Motor neuron (in vitro differentiated cells): ENCODE measurements at regions not wholly inside any gene's neighbourhood (a gene's known extent, or its start where the extent isn't known, plus 50 kb on each side); places are given as distances from the start of the nearest gene placed in this dataset.

Experiments used
- ATAC-seq, 8 experiments: fragments of 200-7000 bp; cut with Tn5 transposase; replicated peaks in 6 of 8; 2 replicates each; pipeline ENCODE4 v1.8.0; 2021; ENCODE audit warnings: mild to moderate bottlenecking in 8 of 8, moderate library complexity in 8 of 8
- H3K27ac ChIP-seq, 2 donors: fragments of 250-450 bp; sonication (Bioruptor Pico); 2 replicates each; pipeline ENCODE4 v1.9.0; 2021; ENCODE audit warnings: antibody characterized with exemption in 2 of 2, mild to moderate bottlenecking in 2 of 2, moderate library complexity in 1 of 2
- H3K4me1 ChIP-seq, 2 donors: fragments of 250-450 bp; sonication (Bioruptor Pico); replicated peaks in 1 of 2; 2 replicates each; pipeline ENCODE4 v1.6.1; 2021; ENCODE audit warnings: antibody characterized with exemption in 2 of 2, mild to moderate bottlenecking in 2 of 2, moderate library complexity in 1 of 2
- H3K4me3 ChIP-seq, 5 donors: fragments of 250-450 bp; sonication (Bioruptor Pico); 2 replicates each; pipeline ENCODE4 v1.9.0; 2021; ENCODE audit warnings: antibody characterized with exemption in 5 of 5, mild to moderate bottlenecking in 5 of 5, moderate library complexity in 4 of 5
- WGBS, 10 experiments: fragments of 450-650 bp; shearing (Covaris generic); methylation state at CpG; one replicate each; pipeline ENCODE4 v1.0.0; 2022; 5-methylcytosine and 5-hydroxymethylcytosine counted together
- in situ Hi-C, 9 experiments: fragments of 400-800 bp; cut with MboI; loops; one replicate each; pipeline ENCODE4 v1.15.0; 2021; ENCODE audit warnings: low sequenced_read_pairs in 9 of 9, low pct_unique_long_range_greater_than_20kb in 2 of 9; ENCODE audit not compliant: unreplicated experiment in 9 of 9

DNA sequence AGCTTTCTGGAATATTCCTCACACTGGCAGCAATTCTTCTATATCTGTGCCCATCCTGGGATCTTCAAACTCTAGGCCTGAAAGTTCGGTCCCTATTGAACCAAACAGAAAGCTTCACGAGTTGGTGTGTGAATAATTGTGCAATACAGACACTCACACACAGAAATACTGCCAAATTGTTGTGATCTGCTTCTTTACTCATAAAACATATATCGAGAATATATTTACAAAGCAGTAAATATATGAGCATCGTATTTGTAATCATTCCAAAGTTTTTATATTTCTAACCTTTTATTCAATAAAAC is 56.6 kb upstream of the BEX4 start:
- no peak overlapping the region for H3K4me3 ChIP-seq
- no peak for ATAC-seq
- H3K4me1 ChIP-seq, result no peaks in the 10 kb centered on the region
- in situ Hi-C loops, result loop anchor here in 3 of 9 experiments (25.0 kb wide), 2 partner anchors 96 to 196 kb away; partner anchors contain the start of gene BEX1 (in 1 of the 3)
- WGBS, 10 experiments, result 0 to 40% (median 14%) methylated on average over 1 to 4 of the region's 4 CpGs; no CpG with 5 or more reads in 5 of the 10 experiments
- no peak overlapping the region for H3K27ac ChIP-seq

DNA sequence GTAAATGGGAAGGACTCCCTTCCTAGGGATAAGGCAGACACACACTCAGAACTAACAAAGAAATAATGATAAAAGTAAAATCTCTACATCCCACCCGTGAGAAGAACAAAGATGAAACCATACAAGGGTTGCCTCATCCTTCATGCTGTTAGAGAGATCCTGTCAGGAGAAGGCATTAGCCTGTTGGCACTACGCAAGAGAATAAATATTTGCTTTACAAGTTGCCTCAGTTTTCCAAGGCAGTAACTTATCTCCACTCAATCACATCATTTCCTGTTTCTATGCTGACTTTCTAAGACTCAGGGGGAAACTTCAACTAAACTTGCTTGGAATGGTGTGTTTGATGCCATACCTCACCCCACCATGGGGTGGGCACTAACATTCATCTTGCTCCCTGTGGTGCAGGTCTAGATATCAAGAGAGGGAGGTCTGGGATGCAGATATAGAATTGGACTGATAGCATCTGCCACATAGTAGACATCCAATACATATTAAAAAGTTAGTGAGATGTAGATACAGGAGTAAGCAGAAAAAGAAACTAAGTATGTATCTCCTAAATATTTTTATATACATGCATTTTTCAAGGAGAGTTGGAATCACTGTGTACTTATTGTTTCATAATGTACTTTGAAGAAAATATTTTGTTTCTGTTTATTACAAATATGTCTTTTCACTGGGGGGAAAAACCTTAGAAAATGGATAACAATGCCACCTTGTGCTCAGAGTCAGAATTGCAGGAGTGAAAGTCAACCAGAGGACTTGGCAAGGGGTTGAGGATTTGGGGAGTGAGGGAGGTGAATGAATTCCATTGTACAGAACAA is 57.2 kb upstream of the BEX4 start:
- Histone ChIP-seq H3K27ac (no peak overlapping the region), H3K4me3 (no peak overlapping the region), H3K4me1 (no peaks in the 10 kb centered on the region)
- in situ Hi-C loops, result loop anchor here in 3 of 9 experiments (25.0 kb wide), 2 partner anchors 95 to 195 kb away; partner anchors contain the start of gene BEX1 (in 1 of the 3)
- peak in 2 of 8 experiments; percentile 33 to 76 for ATAC-seq
- 0 to 100% (median 43%) methylated on average over 1 to 2 of the region's 2 CpGs; no CpG with 5 or more reads in 7 of the 10 experiments for WGBS, 10 experiments

DNA sequence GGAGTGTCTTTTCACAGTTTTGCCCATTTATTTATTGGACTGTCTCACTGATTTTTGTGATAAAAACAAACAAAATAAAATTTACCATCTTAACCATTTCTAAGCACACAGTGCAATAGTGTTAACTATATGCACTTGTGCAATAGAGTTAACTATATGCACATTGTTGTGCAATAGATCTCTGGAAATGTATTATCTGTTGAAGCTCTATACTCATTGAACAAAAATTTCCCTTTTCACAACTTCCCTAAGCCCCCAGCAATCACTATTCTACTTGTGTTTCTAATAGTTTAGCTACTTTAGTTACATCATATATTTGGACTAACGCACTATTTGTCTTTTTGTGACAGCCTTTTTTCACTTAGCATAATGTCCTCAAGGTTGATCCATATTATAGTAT is 59.7 kb upstream of the BEX4 start:
- Histone ChIP-seq H3K4me1 (peaks cover 3 to 5% of the 10 kb centered on the region in 2 donors), H3K4me3 (no peak overlapping the region), H3K27ac (no peak overlapping the region)
- in situ Hi-C loops, result loop anchor here in 3 of 9 experiments (25.0 kb wide), 2 partner anchors 93 to 193 kb away; partner anchors contain the start of gene BEX1 (in 1 of the 3)
- 50 to 100% (median 63%) methylated on average over 1 of the region's 1 CpG; no CpG with 5 or more reads in 6 of the 10 experiments for WGBS, 10 experiments
- no peak for ATAC-seq

DNA sequence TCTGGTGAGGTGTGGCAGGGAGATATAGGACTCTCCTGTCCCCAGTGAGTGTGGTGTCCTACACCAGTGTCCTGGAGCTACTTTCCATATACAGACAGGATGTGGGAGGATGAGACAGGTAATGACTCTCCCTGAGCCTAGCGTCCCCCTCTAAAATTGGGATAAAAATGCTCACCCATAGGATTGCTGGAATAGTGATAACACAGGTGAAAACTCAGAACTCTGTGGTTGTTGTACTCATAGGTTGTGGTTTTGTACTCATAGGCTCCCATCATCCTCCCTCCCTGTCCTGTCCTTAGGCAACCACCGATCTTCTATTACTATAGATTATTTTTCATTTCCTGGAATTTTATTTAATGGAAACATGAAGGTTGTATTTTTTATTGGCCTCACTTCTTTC is 60.7 kb upstream of the NXF3 start:
- WGBS, 10 experiments, result 86 to 100% (median 100%) methylated on average over 1 of the region's 2 CpGs; no CpG with 5 or more reads in 6 of the 10 experiments
- no peak for ATAC-seq
- in situ Hi-C loops, result loop anchor here in 3 of 9 experiments (25.0 kb wide), 2 partner anchors 91 to 191 kb away; partner anchors contain the start of gene BEX1 (in 1 of the 3)
- peaks cover 3 to 5% of the 10 kb centered on the region in 2 donors for H3K4me1 ChIP-seq
- H3K27ac ChIP-seq, result no peak overlapping the region
- H3K4me3 ChIP-seq, result no peak overlapping the region

DNA sequence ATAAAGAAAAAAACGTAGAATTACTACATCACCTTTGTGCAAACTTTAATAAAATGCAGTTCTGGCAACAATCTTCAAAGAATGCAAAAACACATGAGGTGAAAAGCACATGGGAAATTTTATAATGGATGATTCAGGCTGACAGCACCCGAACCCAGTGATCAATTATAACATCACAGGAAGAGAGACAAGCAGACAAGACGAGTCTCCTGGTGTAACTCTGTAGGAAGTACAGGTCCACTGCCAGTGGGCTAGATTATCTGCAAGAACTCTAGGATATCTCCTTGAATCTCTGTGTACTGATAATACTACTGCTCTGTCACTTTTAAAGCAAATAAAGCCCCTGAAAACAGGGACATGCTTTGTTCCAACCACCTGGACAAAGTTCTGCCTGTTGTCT is 58.9 kb upstream of the NXF3 start:
- H3K4me1 ChIP-seq, result peaks cover 3 to 5% of the 10 kb centered on the region in 2 donors
- no peak overlapping the region for H3K27ac ChIP-seq
- peak in 7 of 8 experiments; percentile 21 to 65 (median 47) for ATAC-seq
- 0 to 33% (median 0%) methylated on average over 1 to 2 of the region's 3 CpGs; no CpG with 5 or more reads in 7 of the 10 experiments for WGBS, 10 experiments
- in situ Hi-C loops, result loop anchor here in 3 of 9 experiments (25.0 kb wide), 2 partner anchors 89 to 189 kb away; partner anchors contain the start of gene BEX1 (in 1 of the 3)
- no peak overlapping the region for H3K4me3 ChIP-seq

DNA sequence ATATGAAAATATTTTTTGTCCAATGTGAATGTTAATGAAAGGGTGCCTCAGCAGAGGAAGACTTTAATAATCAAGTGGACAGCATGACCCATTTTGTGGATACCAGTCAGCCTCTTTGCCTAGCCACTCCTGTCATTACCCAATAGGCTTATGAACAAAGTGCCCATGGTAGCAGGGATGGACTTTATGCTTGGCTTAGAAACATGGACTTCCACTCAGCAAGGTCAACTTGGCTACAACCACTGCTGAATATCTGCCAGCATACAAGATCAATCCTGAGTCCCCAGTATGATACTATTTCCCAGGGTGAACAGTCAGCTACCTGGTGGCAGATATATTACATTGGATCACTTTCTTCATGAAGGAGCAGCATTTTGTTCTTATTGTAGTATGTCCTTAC is 56.7 kb upstream of the NXF3 start:
- in situ Hi-C loops, result loop anchor here in 3 of 9 experiments (25.0 kb wide), 2 partner anchors 87 to 187 kb away; partner anchors contain the start of gene BEX1 (in 1 of the 3)
- H3K27ac ChIP-seq, result no peak overlapping the region
- ATAC-seq, result no peak
- peaks cover 3 to 5% of the 10 kb centered on the region in 2 donors for H3K4me1 ChIP-seq
- H3K4me3 ChIP-seq, result no peak overlapping the region

DNA sequence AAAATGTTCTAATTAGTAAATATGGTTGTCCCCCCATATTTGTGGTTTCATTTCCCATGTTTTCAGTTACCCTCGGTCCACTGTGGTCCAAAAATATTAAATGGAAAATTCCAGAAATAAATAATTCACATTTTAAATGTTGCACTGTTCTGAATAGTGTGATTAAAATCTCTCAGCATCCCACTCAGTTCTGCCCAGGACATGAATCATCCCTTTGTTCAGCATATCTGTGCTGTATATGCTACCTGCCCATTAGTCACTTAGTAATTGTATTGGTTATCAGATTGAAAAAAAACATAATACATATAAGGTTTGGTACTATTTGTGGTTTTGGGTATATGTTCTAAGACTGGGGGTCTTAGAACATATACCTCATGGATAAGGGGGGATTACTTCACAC is 55.1 kb upstream of the NXF3 start:
- peaks cover 3 to 5% of the 10 kb centered on the region in 2 donors for H3K4me1 ChIP-seq
- no peak overlapping the region for H3K4me3 ChIP-seq
- ATAC-seq, result no peak
- WGBS, 10 experiments, result 20 to 80% (median 50%) methylated on average over 1 of the region's 1 CpG; no CpG with 5 or more reads in 3 of the 10 experiments
- no peak overlapping the region for H3K27ac ChIP-seq
- in situ Hi-C loops, result no loop called here
